ENCODE measurements at regions not wholly inside any gene's neighbourhood (a gene's known extent, or its start where the extent isn't known, plus 50 kb on each side); places are given as distances from the start of the nearest gene placed in this dataset.
"Not testable (repeated sequence)": the region's sequence is repeated elsewhere in the genome, so short reads cannot be mapped to it uniquely, and the experiment has no call there.

- H3K4me3 ChIP-seq = no peak overlapping the region
- WGBS, 4 donors = 83 to 89% (median 85%) methylated on average over 10 of the region's 10 CpGs
- no peak for ATAC-seq
- no peaks in the 10 kb centered on the region for H3K27me3 ChIP-seq
- H3K36me3 ChIP-seq = no peaks in the 10 kb centered on the region
- TF ChIP-seq CTCF (IDR thresholded peaks at IDR 0.05) (no peak), POLR2A (IDR thresholded peaks at IDR 0.05) (no peak)
- intact Hi-C loops (cut with DNase I) = no loop called here
- H3K4me1 ChIP-seq = no peaks in the 10 kb centered on the region
- no peak overlapping the region for H3K27ac ChIP-seq
- DNase-seq = no peak
- no peaks in the 10 kb centered on the region for H3K9me3 ChIP-seq
Measured at GRCh38 chr10:130353928-130354572, 217.9 kb downstream of the GLRX3 start.

GRCh38 chr10:130354573-130354954 lies 218.4 kb downstream of the GLRX3 start:
- H3K36me3 ChIP-seq = no peaks in the 10 kb centered on the region
- ATAC-seq (no peak), DNase-seq (no peak)
- H3K9me3 ChIP-seq = no peaks in the 10 kb centered on the region
- H3K27me3 ChIP-seq = no peaks in the 10 kb centered on the region
- H3K4me3 ChIP-seq = no peak overlapping the region
- no peaks in the 10 kb centered on the region for H3K4me1 ChIP-seq
- intact Hi-C loops (cut with DNase I) = no loop called here
- TF ChIP-seq POLR2A (IDR thresholded peaks at IDR 0.05) (no peak), CTCF (IDR thresholded peaks at IDR 0.05) (no peak)
- whole genome bisulfite sequencing, 4 donors = 84 to 89% (median 87%) methylated on average over 8 of the region's 8 CpGs
- H3K27ac ChIP-seq = no peak overlapping the region

GRCh38 chr10:130354976-130355795 lies 219.0 kb downstream of the GLRX3 start:
- Histone ChIP-seq H3K27me3 (no peaks in the 10 kb centered on the region), H3K4me3 (no peak overlapping the region), H3K9me3 (no peaks in the 10 kb centered on the region), H3K27ac (no peak overlapping the region), H3K4me1 (no peaks in the 10 kb centered on the region), H3K36me3 (no peaks in the 10 kb centered on the region)
- ATAC-seq = no peak
- TF ChIP-seq POLR2A (IDR thresholded peaks at IDR 0.05) (no peak), CTCF (IDR thresholded peaks at IDR 0.05) (no peak)
- no peak for DNase-seq
- WGBS, 4 donors = 81 to 89% (median 87%) methylated on average over 20 of the region's 20 CpGs
- intact Hi-C loops (cut with DNase I) = no loop called here

- H3K9me3 ChIP-seq; DNase-seq; H3K4me3 ChIP-seq; H3K27ac ChIP-seq; intact Hi-C loops (cut with DNase I); H3K27me3 ChIP-seq; ATAC-seq; H3K36me3 ChIP-seq; H3K4me1 ChIP-seq: not testable (repeated sequence)
- WGBS, 4 donors = 87 to 88% (median 87%) methylated on average over 23 of the region's 23 CpGs
Measured at GRCh38 chr10:130356429-130356828, 220.2 kb downstream of the GLRX3 start.
